ENCODE measurements at regions not wholly inside any gene's neighbourhood (a gene's known extent, or its start where the extent isn't known, plus 50 kb on each side); places are given as distances from the start of the nearest gene placed in this dataset.

DNA sequence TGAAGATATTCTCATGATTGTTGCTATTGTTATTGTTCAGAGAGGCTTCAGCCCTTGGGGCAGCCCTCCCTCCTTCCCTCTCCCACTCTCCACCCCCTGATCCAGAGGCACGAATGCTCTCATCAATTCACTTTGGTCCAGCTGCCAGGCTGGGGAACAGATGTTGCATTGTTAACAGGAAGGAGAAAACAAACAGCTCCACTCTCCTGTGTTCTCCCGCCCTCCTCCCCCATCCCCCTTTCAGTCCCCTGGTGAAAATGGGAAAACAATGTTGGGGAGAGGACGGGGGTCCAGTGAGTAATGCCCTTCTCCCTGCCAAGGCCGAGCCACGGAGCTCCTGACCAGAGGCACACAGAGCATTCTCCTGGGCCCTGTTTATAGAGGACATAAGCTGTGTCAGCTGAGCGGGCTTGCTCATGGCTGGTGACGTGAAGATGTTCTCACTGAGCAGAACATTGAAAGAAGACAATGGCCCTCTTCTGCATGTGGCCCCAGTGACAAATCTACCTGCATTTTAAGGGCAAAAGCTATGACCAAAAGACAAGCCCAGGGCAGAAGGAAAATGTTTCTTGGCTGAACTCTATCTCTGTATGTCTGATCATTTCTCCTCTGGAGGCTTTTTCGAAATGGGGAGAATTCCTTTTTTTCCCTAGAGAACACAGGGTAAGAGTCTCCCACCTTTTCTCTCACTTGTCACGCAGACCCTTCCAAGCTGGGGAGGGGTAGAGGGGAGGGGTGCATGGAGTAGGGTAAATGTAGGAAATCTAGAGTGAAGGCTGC lies 111.7 kb downstream of the GLUL start (continued):
- TF ChIP-seq, protein P1, sequence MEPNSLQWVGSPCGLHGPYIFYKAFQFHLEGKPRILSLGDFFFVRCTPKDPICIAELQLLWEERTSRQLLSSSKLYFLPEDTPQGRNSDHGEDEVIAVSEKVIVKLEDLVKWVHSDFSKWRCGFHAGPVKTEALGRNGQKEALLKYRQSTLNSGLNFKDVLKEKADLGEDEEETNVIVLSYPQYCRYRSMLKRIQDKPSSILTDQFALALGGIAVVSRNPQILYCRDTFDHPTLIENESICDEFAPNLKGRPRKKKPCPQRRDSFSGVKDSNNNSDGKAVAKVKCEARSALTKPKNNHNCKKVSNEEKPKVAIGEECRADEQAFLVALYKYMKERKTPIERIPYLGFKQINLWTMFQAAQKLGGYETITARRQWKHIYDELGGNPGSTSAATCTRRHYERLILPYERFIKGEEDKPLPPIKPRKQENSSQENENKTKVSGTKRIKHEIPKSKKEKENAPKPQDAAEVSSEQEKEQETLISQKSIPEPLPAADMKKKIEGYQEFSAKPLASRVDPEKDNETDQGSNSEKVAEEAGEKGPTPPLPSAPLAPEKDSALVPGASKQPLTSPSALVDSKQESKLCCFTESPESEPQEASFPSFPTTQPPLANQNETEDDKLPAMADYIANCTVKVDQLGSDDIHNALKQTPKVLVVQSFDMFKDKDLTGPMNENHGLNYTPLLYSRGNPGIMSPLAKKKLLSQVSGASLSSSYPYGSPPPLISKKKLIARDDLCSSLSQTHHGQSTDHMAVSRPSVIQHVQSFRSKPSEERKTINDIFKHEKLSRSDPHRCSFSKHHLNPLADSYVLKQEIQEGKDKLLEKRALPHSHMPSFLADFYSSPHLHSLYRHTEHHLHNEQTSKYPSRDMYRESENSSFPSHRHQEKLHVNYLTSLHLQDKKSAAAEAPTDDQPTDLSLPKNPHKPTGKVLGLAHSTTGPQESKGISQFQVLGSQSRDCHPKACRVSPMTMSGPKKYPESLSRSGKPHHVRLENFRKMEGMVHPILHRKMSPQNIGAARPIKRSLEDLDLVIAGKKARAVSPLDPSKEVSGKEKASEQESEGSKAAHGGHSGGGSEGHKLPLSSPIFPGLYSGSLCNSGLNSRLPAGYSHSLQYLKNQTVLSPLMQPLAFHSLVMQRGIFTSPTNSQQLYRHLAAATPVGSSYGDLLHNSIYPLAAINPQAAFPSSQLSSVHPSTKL (CRISPR knock-in tag; IDR thresholded peaks at IDR 0.05) = peak; percentile 72
- peak; percentile 80; the same call in 1 of the 2 replicates for TF ChIP-seq ZBTB38 (CRISPR knock-in tag; IDR thresholded peaks at IDR 0.05)
- TF ChIP-seq NR2F6 (IDR thresholded peaks at IDR 0.05) = 0 out of 2 replicates have a peak, but pooled peaks have one; percentile 4
- no peak for TF ChIP-seq NR2F6 (CRISPR knock-in tag; IDR thresholded peaks at IDR 0.05)
- peak; percentile 46; the same call in 1 of the 2 replicates for TF ChIP-seq RARA (CRISPR knock-in tag; IDR thresholded peaks at IDR 0.05)
- TF ChIP-seq HNF4A (CRISPR knock-in tag; IDR thresholded peaks at IDR 0.05) = peak; percentile 23; the same call in 1 of the 2 replicates
- no peak for TF ChIP-seq ARID2 (CRISPR knock-in tag; IDR thresholded peaks at IDR 0.05; ENCODE audit: borderline replicate concordance)
- TF ChIP-seq, protein P2, sequence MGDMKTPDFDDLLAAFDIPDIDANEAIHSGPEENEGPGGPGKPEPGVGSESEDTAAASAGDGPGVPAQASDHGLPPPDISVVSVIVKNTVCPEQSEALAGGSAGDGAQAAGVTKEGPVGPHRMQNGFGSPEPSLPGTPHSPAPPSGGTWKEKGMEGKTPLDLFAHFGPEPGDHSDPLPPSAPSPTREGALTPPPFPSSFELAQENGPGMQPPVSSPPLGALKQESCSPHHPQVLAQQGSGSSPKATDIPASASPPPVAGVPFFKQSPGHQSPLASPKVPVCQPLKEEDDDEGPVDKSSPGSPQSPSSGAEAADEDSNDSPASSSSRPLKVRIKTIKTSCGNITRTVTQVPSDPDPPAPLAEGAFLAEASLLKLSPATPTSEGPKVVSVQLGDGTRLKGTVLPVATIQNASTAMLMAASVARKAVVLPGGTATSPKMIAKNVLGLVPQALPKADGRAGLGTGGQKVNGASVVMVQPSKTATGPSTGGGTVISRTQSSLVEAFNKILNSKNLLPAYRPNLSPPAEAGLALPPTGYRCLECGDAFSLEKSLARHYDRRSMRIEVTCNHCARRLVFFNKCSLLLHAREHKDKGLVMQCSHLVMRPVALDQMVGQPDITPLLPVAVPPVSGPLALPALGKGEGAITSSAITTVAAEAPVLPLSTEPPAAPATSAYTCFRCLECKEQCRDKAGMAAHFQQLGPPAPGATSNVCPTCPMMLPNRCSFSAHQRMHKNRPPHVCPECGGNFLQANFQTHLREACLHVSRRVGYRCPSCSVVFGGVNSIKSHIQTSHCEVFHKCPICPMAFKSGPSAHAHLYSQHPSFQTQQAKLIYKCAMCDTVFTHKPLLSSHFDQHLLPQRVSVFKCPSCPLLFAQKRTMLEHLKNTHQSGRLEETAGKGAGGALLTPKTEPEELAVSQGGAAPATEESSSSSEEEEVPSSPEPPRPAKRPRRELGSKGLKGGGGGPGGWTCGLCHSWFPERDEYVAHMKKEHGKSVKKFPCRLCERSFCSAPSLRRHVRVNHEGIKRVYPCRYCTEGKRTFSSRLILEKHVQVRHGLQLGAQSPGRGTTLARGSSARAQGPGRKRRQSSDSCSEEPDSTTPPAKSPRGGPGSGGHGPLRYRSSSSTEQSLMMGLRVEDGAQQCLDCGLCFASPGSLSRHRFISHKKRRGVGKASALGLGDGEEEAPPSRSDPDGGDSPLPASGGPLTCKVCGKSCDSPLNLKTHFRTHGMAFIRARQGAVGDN (CRISPR knock-in tag; IDR thresholded peaks at IDR 0.05) = peak; percentile 67; the same call in 1 of the 2 replicates
- TF ChIP-seq ZNF329 (CRISPR knock-in tag; IDR thresholded peaks at IDR 0.05; ENCODE audit: low read depth) = no peak
- no peak for TF ChIP-seq MYNN (CRISPR knock-in tag; IDR thresholded peaks at IDR 0.05; ENCODE audit: low read depth)
- TF ChIP-seq SAP130 (CRISPR knock-in tag; IDR thresholded peaks at IDR 0.05; ENCODE audit: low read depth) = peak; percentile 68
- peak; percentile 94 for TF ChIP-seq SOX5 (CRISPR knock-in tag; IDR thresholded peaks at IDR 0.05; ENCODE audit: borderline replicate concordance)
- TF ChIP-seq, protein P3, sequence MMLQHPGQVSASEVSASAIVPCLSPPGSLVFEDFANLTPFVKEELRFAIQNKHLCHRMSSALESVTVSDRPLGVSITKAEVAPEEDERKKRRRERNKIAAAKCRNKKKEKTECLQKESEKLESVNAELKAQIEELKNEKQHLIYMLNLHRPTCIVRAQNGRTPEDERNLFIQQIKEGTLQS (CRISPR knock-in tag; IDR thresholded peaks at IDR 0.05) = peak; percentile 6; the same call in 1 of the 2 replicates
- TF ChIP-seq PITX1 (CRISPR knock-in tag; IDR thresholded peaks at IDR 0.05) = no peak; the same call in 1 of the 2 replicates
- TF ChIP-seq FOXP1 (IDR thresholded peaks at IDR 0.05) = no peak
- peak; percentile 80; the same call in 1 of the 2 replicates for TF ChIP-seq FOXP1 (CRISPR knock-in tag; IDR thresholded peaks at IDR 0.05)
- TF ChIP-seq, protein P4, sequence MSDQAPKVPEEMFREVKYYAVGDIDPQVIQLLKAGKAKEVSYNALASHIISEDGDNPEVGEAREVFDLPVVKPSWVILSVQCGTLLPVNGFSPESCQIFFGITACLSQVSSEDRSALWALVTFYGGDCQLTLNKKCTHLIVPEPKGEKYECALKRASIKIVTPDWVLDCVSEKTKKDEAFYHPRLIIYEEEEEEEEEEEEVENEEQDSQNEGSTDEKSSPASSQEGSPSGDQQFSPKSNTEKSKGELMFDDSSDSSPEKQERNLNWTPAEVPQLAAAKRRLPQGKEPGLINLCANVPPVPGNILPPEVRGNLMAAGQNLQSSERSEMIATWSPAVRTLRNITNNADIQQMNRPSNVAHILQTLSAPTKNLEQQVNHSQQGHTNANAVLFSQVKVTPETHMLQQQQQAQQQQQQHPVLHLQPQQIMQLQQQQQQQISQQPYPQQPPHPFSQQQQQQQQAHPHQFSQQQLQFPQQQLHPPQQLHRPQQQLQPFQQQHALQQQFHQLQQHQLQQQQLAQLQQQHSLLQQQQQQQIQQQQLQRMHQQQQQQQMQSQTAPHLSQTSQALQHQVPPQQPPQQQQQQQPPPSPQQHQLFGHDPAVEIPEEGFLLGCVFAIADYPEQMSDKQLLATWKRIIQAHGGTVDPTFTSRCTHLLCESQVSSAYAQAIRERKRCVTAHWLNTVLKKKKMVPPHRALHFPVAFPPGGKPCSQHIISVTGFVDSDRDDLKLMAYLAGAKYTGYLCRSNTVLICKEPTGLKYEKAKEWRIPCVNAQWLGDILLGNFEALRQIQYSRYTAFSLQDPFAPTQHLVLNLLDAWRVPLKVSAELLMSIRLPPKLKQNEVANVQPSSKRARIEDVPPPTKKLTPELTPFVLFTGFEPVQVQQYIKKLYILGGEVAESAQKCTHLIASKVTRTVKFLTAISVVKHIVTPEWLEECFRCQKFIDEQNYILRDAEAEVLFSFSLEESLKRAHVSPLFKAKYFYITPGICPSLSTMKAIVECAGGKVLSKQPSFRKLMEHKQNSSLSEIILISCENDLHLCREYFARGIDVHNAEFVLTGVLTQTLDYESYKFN (CRISPR knock-in tag; conservative IDR thresholded peaks at IDR 0.05) = peak; percentile 72
- 0 out of 2 replicates have a peak, but pooled peaks have one; percentile 21 for TF ChIP-seq CEBPG (CRISPR knock-in tag; IDR thresholded peaks at IDR 0.05)
- no peak for TF ChIP-seq CC2D1A (CRISPR knock-in tag; IDR thresholded peaks at IDR 0.05)
- TF ChIP-seq ZNF331 (CRISPR knock-in tag; IDR thresholded peaks at IDR 0.05) = peak; percentile 21; the same call in 1 of the 2 replicates
